Islet of Langerhans (tissue), 1 donor: ENCODE measurements at regions not wholly inside any gene's neighbourhood (a gene's known extent, or its start where the extent isn't known, plus 50 kb on each side); places are given as distances from the start of the nearest gene placed in this dataset.
"Not testable (repeated sequence)": the region's sequence is repeated elsewhere in the genome, so short reads cannot be mapped to it uniquely, and the experiment has no call there.

Experiments used
- FAIRE-seq: peaks from one replicate; lab custom pipeline; 2011; peaks lifted over from hg19 to GRCh38; lab: Jason Lieb, UNC

- FAIRE-seq = no peak
Observed at GRCh38 chr1:29931477-29932175, 695.3 kb downstream of the PTPRU start.

GRCh38 chr1:29925058-29925457, 688.7 kb downstream of the PTPRU start:
- no peak for FAIRE-seq

- FAIRE-seq = no peak
Observed at GRCh38 chr1:29924017-29924431, 687.7 kb downstream of the PTPRU start.

GRCh38 chr1:29921741-29922140, 685.4 kb downstream of the PTPRU start:
- FAIRE-seq = no peak

- no peak for FAIRE-seq
Observed at GRCh38 chr1:29920784-29921183, 684.5 kb downstream of the PTPRU start.

GRCh38 chr1:29920316-29920715, 684.0 kb downstream of the PTPRU start:
- no peak for FAIRE-seq

GRCh38 chr1:29919041-29919440, 682.7 kb downstream of the PTPRU start:
- not testable (repeated sequence) for FAIRE-seq

- no peak for FAIRE-seq
Observed at GRCh38 chr1:29916656-29917369, 680.5 kb downstream of the PTPRU start.

GRCh38 chr1:29914936-29915335, 678.6 kb downstream of the PTPRU start:
- FAIRE-seq = no peak

- FAIRE-seq = no peak
Observed at GRCh38 chr1:29912425-29912824, 676.1 kb downstream of the PTPRU start.

GRCh38 chr1:29909962-29910361, 673.6 kb downstream of the PTPRU start:
- no peak for FAIRE-seq

- FAIRE-seq = no peak
Observed at GRCh38 chr1:29907596-29907995, 671.3 kb downstream of the PTPRU start.

GRCh38 chr1:29906927-29907326, 670.6 kb downstream of the PTPRU start:
- no peak for FAIRE-seq

GRCh38 chr1:29903548-29904166, 667.3 kb downstream of the PTPRU start:
- no peak for FAIRE-seq

- no peak for FAIRE-seq
Observed at GRCh38 chr1:29901624-29902325, 665.5 kb downstream of the PTPRU start.

- FAIRE-seq = no peak
Observed at GRCh38 chr1:29900712-29901111, 664.4 kb downstream of the PTPRU start.

- no peak for FAIRE-seq
Observed at GRCh38 chr1:29900104-29900679, 663.9 kb downstream of the PTPRU start.

GRCh38 chr1:29896791-29897714, 660.7 kb downstream of the PTPRU start:
- no peak for FAIRE-seq

GRCh38 chr1:29896300-29896699, 660.0 kb downstream of the PTPRU start:
- no peak for FAIRE-seq

GRCh38 chr1:29895201-29895600, 658.9 kb downstream of the PTPRU start:
- no peak for FAIRE-seq

- FAIRE-seq = no peak
Observed at GRCh38 chr1:29894311-29894710, 658.0 kb downstream of the PTPRU start.
